ENCODE measurements at regions not wholly inside any gene's neighbourhood (a gene's known extent, or its start where the extent isn't known, plus 50 kb on each side); places are given as distances from the start of the nearest gene placed in this dataset.

DNA sequence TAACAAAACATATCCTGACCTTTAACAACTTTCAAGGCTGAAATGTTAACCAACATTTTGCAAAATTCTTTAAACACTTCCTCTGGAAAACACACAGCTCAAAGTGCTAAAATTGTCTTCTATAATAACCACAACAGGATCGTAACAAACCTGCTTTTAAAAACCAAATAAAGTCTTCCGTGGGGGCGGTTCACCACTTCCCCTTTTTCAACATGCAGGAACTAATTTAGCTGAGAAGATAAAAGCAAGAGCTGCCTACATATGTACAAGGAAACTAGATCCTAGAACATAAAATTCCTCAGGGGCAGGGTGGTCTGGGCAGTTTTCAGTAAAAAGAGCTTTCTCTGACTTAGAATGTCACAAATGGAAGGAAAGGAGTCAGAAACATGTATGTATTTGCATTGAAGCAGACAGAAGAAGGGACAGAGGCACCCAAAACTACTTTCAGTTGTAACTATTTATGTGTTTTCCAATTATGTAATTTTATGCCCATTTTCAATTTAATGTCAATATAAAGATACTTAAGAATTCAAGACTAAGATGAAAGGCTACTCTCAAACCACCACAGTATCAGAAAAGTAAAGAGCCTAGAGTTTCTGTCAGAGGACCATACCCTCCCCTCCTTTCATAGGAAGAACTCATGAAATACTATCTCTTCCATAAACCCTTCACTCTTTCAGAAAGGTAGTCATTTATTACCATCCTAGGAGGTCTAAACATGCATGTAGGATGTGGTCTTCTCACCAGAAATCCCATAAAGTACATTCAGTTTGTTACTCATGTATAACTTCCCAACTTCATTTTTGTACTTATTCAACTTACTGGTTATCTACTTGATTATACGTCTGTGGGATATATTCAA lies 185.9 kb upstream of the RASA1 start (continued):
- TF ChIP-seq, protein P1, sequence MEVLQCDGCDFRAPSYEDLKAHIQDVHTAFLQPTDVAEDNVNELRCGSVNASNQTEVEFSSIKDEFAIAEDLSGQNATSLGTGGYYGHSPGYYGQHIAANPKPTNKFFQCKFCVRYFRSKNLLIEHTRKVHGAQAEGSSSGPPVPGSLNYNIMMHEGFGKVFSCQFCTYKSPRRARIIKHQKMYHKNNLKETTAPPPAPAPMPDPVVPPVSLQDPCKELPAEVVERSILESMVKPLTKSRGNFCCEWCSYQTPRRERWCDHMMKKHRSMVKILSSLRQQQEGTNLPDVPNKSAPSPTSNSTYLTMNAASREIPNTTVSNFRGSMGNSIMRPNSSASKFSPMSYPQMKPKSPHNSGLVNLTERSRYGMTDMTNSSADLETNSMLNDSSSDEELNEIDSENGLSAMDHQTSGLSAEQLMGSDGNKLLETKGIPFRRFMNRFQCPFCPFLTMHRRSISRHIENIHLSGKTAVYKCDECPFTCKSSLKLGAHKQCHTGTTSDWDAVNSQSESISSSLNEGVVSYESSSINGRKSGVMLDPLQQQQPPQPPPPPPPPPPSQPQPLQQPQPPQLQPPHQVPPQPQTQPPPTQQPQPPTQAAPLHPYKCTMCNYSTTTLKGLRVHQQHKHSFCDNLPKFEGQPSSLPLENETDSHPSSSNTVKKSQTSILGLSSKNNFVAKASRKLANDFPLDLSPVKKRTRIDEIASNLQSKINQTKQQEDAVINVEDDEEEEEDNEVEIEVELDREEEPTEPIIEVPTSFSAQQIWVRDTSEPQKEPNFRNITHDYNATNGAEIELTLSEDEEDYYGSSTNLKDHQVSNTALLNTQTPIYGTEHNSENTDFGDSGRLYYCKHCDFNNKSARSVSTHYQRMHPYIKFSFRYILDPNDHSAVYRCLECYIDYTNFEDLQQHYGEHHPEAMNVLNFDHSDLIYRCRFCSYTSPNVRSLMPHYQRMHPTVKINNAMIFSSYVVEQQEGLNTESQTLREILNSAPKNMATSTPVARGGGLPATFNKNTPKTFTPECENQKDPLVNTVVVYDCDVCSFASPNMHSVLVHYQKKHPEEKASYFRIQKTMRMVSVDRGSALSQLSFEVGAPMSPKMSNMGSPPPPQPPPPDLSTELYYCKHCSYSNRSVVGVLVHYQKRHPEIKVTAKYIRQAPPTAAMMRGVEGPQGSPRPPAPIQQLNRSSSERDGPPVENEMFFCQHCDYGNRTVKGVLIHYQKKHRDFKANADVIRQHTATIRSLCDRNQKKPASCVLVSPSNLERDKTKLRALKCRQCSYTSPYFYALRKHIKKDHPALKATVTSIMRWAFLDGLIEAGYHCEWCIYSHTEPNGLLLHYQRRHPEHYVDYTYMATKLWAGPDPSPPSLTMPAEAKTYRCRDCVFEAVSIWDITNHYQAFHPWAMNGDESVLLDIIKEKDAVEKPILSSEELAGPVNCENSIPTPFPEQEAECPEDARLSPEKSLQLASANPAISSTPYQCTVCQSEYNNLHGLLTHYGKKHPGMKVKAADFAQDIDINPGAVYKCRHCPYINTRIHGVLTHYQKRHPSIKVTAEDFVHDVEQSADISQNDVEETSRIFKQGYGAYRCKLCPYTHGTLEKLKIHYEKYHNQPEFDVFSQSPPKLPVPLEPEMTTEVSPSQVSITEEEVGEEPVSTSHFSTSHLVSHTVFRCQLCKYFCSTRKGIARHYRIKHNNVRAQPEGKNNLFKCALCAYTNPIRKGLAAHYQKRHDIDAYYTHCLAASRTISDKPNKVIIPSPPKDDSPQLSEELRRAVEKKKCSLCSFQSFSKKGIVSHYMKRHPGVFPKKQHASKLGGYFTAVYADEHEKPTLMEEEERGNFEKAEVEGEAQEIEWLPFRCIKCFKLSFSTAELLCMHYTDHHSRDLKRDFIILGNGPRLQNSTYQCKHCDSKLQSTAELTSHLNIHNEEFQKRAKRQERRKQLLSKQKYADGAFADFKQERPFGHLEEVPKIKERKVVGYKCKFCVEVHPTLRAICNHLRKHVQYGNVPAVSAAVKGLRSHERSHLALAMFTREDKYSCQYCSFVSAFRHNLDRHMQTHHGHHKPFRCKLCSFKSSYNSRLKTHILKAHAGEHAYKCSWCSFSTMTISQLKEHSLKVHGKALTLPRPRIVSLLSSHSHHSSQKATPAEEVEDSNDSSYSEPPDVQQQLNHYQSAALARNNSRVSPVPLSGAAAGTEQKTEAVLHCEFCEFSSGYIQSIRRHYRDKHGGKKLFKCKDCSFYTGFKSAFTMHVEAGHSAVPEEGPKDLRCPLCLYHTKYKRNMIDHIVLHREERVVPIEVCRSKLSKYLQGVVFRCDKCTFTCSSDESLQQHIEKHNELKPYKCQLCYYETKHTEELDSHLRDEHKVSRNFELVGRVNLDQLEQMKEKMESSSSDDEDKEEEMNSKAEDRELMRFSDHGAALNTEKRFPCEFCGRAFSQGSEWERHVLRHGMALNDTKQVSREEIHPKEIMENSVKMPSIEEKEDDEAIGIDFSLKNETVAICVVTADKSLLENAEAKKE (CRISPR knock-in tag; IDR thresholded peaks at IDR 0.05), result no peak
- TF ChIP-seq STAT1 (IDR thresholded peaks at IDR 0.05; ENCODE audit: unreplicated experiment), result no peak
- no peak for TF ChIP-seq EZH2 (IDR thresholded peaks at IDR 0.05; ENCODE audit: low read depth, unreplicated experiment)
- no peak for TF ChIP-seq POLR2AphosphoS5 (IDR thresholded peaks at IDR 0.05; ENCODE audit: low read depth)
- TF ChIP-seq CREB1 (CRISPR knock-in tag; IDR thresholded peaks at IDR 0.05; ENCODE audit: low read depth), result no peak
- TF ChIP-seq JUNB (IDR thresholded peaks at IDR 0.05; ENCODE audit: unreplicated experiment), result no peak
- no peak for TF ChIP-seq ZNF331 (CRISPR knock-in tag; IDR thresholded peaks at IDR 0.05; ENCODE audit: low read depth)
- TF ChIP-seq, protein P2, sequence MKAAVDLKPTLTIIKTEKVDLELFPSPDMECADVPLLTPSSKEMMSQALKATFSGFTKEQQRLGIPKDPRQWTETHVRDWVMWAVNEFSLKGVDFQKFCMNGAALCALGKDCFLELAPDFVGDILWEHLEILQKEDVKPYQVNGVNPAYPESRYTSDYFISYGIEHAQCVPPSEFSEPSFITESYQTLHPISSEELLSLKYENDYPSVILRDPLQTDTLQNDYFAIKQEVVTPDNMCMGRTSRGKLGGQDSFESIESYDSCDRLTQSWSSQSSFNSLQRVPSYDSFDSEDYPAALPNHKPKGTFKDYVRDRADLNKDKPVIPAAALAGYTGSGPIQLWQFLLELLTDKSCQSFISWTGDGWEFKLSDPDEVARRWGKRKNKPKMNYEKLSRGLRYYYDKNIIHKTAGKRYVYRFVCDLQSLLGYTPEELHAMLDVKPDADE (IDR thresholded peaks at IDR 0.05), result no peak
- TF ChIP-seq, protein P3, sequence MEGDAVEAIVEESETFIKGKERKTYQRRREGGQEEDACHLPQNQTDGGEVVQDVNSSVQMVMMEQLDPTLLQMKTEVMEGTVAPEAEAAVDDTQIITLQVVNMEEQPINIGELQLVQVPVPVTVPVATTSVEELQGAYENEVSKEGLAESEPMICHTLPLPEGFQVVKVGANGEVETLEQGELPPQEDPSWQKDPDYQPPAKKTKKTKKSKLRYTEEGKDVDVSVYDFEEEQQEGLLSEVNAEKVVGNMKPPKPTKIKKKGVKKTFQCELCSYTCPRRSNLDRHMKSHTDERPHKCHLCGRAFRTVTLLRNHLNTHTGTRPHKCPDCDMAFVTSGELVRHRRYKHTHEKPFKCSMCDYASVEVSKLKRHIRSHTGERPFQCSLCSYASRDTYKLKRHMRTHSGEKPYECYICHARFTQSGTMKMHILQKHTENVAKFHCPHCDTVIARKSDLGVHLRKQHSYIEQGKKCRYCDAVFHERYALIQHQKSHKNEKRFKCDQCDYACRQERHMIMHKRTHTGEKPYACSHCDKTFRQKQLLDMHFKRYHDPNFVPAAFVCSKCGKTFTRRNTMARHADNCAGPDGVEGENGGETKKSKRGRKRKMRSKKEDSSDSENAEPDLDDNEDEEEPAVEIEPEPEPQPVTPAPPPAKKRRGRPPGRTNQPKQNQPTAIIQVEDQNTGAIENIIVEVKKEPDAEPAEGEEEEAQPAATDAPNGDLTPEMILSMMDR (conservative IDR thresholded peaks at IDR 0.05; ENCODE audit: low read depth in 2 of 2), result no peak
- TF ChIP-seq EZH2phosphoT487 (IDR thresholded peaks at IDR 0.05; ENCODE audit: unreplicated experiment), result no peak
- TF ChIP-seq ZNF114 (CRISPR knock-in tag; IDR thresholded peaks at IDR 0.05), result no peak

Data from GM23338 (cell line).